ENCODE measurements at regions not wholly inside any gene's neighbourhood (a gene's known extent, or its start where the extent isn't known, plus 50 kb on each side); places are given as distances from the start of the nearest gene placed in this dataset.

- Histone ChIP-seq H3K27me3 (ENCODE audit: insufficient read depth, low read depth) (no peaks in the 10 kb centered on the region), H3F3A (ENCODE audit: insufficient read depth, low read depth) (no peaks in the 10 kb centered on the region), H4K20me1 (ENCODE audit: insufficient read depth) (no peaks in the 10 kb centered on the region), H3K4me3 (no peak overlapping the region), H3K9me2 (ENCODE audit: insufficient read depth) (no peaks in the 10 kb centered on the region), H3K4me2 (no peak overlapping the region), H3K36me3 (ENCODE audit: low read depth) (no peaks in the 10 kb centered on the region), H2AFZ (no peak overlapping the region), H3K27ac (no peak overlapping the region), H3K79me2 (ENCODE audit: low read depth) (no peaks in the 10 kb centered on the region), H3K4me1 (replicated peaks; ENCODE audit: insufficient read depth) (no peaks in the 10 kb centered on the region), H3K9me3 (ENCODE audit: insufficient read depth, low read depth) (no peaks in the 10 kb centered on the region)
- ChIA-PET POLR2A (ENCODE audit: unreplicated experiment) (no interaction called here), CTCF (no interaction called here)
- no TSS peak for BruUV-seq (replicated peaks)
- no peak for TF ChIP-seq EZH2 (IDR thresholded peaks at IDR 0.05; ENCODE audit: low read depth)
- DNase-seq: no peak
- intact Hi-C loops (cut with micrococcal nuclease; ENCODE audit: unreplicated experiment): no loop called here
Observed at GRCh38 chrX:6910218-6910617, 237.3 kb upstream of the STS start.

DNA sequence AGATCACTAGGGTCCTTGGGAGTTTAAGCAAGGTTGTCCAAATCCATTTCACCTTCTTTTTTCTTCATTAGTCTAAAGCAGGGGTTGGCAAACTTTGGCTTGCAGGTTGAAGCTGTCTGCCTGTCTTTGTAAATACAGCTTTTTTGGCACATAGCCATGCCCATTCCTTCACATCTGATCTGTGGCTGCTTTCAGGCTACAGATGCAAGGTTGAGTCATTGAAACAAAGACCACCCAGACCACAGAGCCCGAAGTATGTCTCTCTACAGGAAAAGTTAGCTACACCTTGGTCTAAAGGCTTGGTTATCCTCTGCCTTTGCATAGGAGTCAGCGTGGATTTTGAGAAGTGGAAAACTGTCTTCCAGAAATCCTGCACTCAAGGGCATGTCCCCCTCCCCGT lies 238.1 kb upstream of the STS start:
- Histone ChIP-seq H3K9me3 (ENCODE audit: insufficient read depth, low read depth) (no peaks in the 10 kb centered on the region), H3K4me2 (no peak overlapping the region), H3F3A (ENCODE audit: insufficient read depth, low read depth) (no peaks in the 10 kb centered on the region), H3K27ac (no peak overlapping the region), H3K79me2 (ENCODE audit: low read depth) (no peaks in the 10 kb centered on the region), H3K4me3 (no peak overlapping the region), H3K36me3 (ENCODE audit: low read depth) (no peaks in the 10 kb centered on the region), H3K27me3 (ENCODE audit: insufficient read depth, low read depth) (no peaks in the 10 kb centered on the region), H2AFZ (no peak overlapping the region), H4K20me1 (ENCODE audit: insufficient read depth) (no peaks in the 10 kb centered on the region), H3K4me1 (replicated peaks; ENCODE audit: insufficient read depth) (no peaks in the 10 kb centered on the region), H3K9me2 (ENCODE audit: insufficient read depth) (no peaks in the 10 kb centered on the region)
- intact Hi-C loops (cut with micrococcal nuclease; ENCODE audit: unreplicated experiment): no loop called here
- BruUV-seq (replicated peaks): no TSS peak
- no peak for DNase-seq
- TF ChIP-seq, protein P1, sequence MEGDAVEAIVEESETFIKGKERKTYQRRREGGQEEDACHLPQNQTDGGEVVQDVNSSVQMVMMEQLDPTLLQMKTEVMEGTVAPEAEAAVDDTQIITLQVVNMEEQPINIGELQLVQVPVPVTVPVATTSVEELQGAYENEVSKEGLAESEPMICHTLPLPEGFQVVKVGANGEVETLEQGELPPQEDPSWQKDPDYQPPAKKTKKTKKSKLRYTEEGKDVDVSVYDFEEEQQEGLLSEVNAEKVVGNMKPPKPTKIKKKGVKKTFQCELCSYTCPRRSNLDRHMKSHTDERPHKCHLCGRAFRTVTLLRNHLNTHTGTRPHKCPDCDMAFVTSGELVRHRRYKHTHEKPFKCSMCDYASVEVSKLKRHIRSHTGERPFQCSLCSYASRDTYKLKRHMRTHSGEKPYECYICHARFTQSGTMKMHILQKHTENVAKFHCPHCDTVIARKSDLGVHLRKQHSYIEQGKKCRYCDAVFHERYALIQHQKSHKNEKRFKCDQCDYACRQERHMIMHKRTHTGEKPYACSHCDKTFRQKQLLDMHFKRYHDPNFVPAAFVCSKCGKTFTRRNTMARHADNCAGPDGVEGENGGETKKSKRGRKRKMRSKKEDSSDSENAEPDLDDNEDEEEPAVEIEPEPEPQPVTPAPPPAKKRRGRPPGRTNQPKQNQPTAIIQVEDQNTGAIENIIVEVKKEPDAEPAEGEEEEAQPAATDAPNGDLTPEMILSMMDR (conservative IDR thresholded peaks at IDR 0.05): no peak
- TF ChIP-seq EZH2 (IDR thresholded peaks at IDR 0.05; ENCODE audit: low read depth): no peak
- ChIA-PET CTCF (no interaction called here), POLR2A (ENCODE audit: unreplicated experiment) (no interaction called here)

- Histone ChIP-seq H3K27me3 (ENCODE audit: insufficient read depth, low read depth) (no peaks in the 10 kb centered on the region), H4K20me1 (ENCODE audit: insufficient read depth) (no peaks in the 10 kb centered on the region), H3F3A (ENCODE audit: insufficient read depth, low read depth) (no peaks in the 10 kb centered on the region), H3K4me3 (no peak overlapping the region), H3K36me3 (ENCODE audit: low read depth) (no peaks in the 10 kb centered on the region), H3K79me2 (ENCODE audit: low read depth) (no peaks in the 10 kb centered on the region), H3K27ac (no peak overlapping the region), H3K9me3 (ENCODE audit: insufficient read depth, low read depth) (no peaks in the 10 kb centered on the region), H3K4me2 (no peak overlapping the region), H2AFZ (no peak overlapping the region), H3K9me2 (ENCODE audit: insufficient read depth) (no peaks in the 10 kb centered on the region), H3K4me1 (replicated peaks; ENCODE audit: insufficient read depth) (no peaks in the 10 kb centered on the region)
- BruUV-seq (replicated peaks): no TSS peak
- TF ChIP-seq, protein P1 (conservative IDR thresholded peaks at IDR 0.05): no peak
- no peak for TF ChIP-seq EZH2 (IDR thresholded peaks at IDR 0.05; ENCODE audit: low read depth)
- ChIA-PET POLR2A (ENCODE audit: unreplicated experiment) (no interaction called here), CTCF (no interaction called here)
- intact Hi-C loops (cut with micrococcal nuclease; ENCODE audit: unreplicated experiment): no loop called here
- no peak for DNase-seq
Observed at GRCh38 chrX:6906608-6907007, 240.9 kb upstream of the STS start.

GRCh38 chrX:6904156-6904555 lies 243.4 kb upstream of the STS start:
- Histone ChIP-seq H3K79me2 (ENCODE audit: low read depth) (no peaks in the 10 kb centered on the region), H3K27me3 (ENCODE audit: insufficient read depth, low read depth) (no peaks in the 10 kb centered on the region)
- intact Hi-C loops (cut with micrococcal nuclease; ENCODE audit: unreplicated experiment): no loop called here

More at GRCh38 chrX:6904156-6904555, 243.4 kb upstream of the STS start:
- TF ChIP-seq, protein P1 (conservative IDR thresholded peaks at IDR 0.05): no peak
- TF ChIP-seq EZH2 (IDR thresholded peaks at IDR 0.05; ENCODE audit: low read depth): no peak
- no peak overlapping the region for H3K4me3 ChIP-seq
- no peak overlapping the region for H3K4me2 ChIP-seq
- no peaks in the 10 kb centered on the region for H3K9me3 ChIP-seq (ENCODE audit: insufficient read depth, low read depth)
- H3K36me3 ChIP-seq (ENCODE audit: low read depth): no peaks in the 10 kb centered on the region
- DNase-seq: no peak
- ChIA-PET POLR2A (ENCODE audit: unreplicated experiment) (no interaction called here), CTCF (no interaction called here)
- no peak overlapping the region for H2AFZ ChIP-seq
- H3K9me2 ChIP-seq (ENCODE audit: insufficient read depth): no peaks in the 10 kb centered on the region
- no TSS peak for BruUV-seq (replicated peaks)
- H3K4me1 ChIP-seq (replicated peaks; ENCODE audit: insufficient read depth): no peaks in the 10 kb centered on the region
- no peaks in the 10 kb centered on the region for H3F3A ChIP-seq (ENCODE audit: insufficient read depth, low read depth)
- H4K20me1 ChIP-seq (ENCODE audit: insufficient read depth): no peaks in the 10 kb centered on the region
- H3K27ac ChIP-seq: no peak overlapping the region
